CD14-positive monocyte (primary cell): ENCODE measurements at regions not wholly inside any gene's neighbourhood (a gene's known extent, or its start where the extent isn't known, plus 50 kb on each side); places are given as distances from the start of the nearest gene placed in this dataset.

ENCODE experiments used
- DNase-seq, 3 donors: peaks; one replicate each; pipeline ENCODE4 v3.0.0-alpha.2; 2011 to 2022
- H2AFZ ChIP-seq: 2 replicates; pipeline ENCODE4 v1.6.0; 2012; ENCODE audit warnings: mild to moderate bottlenecking, low read depth, low read length, inconsistent platforms; ENCODE audit not compliant: insufficient read depth, poor library complexity, severe bottlenecking
- H3K27ac ChIP-seq, 2 donors: 1 replicate in 1 of 2; 2 replicates in 1 of 2; pipeline ENCODE4 v1.5.1; 2012 to 2013; ENCODE audit warnings: low read length in 2 of 2, control low read depth in 1 of 2, inconsistent platforms in 1 of 2, low read depth in 1 of 2, mild to moderate bottlenecking in 1 of 2
- H3K27me3 ChIP-seq, 2 donors: one replicate each; pipeline versions ENCODE4 v1.6.0 to v1.6.1; 2011 to 2013; ENCODE audit warnings: low read length in 2 of 2; ENCODE audit not compliant: control insufficient read depth in 2 of 2, insufficient read depth in 2 of 2
- H3K36me3 ChIP-seq, 2 donors: replicated peaks in 1 of 2; 1 replicate in 1 of 2; 2 replicates in 1 of 2; pipeline versions ENCODE4 v1.5.1 to v1.6.1; 2012 to 2013; ENCODE audit warnings: low read length in 2 of 2, control low read depth in 1 of 2, inconsistent platforms in 1 of 2, mild to moderate bottlenecking in 1 of 2; ENCODE audit not compliant: insufficient read depth in 2 of 2, control insufficient read depth in 1 of 2
- H3K4me1 ChIP-seq, 2 donors: 1 replicate in 1 of 2; 2 replicates in 1 of 2; pipeline versions ENCODE4 v1.5.1 to v1.6.1; 2012 to 2013; ENCODE audit warnings: low read length in 2 of 2, control low read depth in 1 of 2, inconsistent platforms in 1 of 2, mild to moderate bottlenecking in 1 of 2, moderate library complexity in 1 of 2; ENCODE audit not compliant: insufficient read depth in 2 of 2, control insufficient read depth in 1 of 2
- H3K4me2 ChIP-seq: replicated peaks from 2 replicates; pipeline ENCODE3; 2012; ENCODE audit warnings: low read length, moderate library complexity, mild to moderate bottlenecking; ENCODE audit not compliant: poor library complexity, severe bottlenecking; ENCODE audit errors: extremely low read depth
- H3K4me3 ChIP-seq, 3 experiments: fragments of 200-600 bp in 1 of 3; sonication (generic) in 1 of 3; replicated peaks in 1 of 3; 1 replicate in 2 of 3; 2 replicates in 1 of 3; pipeline ENCODE4 v1.5.1; 2011 to 2013; ENCODE audit warnings: low read length in 3 of 3, mild to moderate bottlenecking in 3 of 3, control low read depth in 2 of 3, low read depth in 2 of 3, inconsistent platforms in 1 of 3, moderate library complexity in 1 of 3
- H3K79me2 ChIP-seq: 2 replicates; pipeline ENCODE4 v1.6.0; 2012; ENCODE audit warnings: mild to moderate bottlenecking, control low read depth, inconsistent platforms, low read length, moderate library complexity; ENCODE audit not compliant: insufficient read depth
- H3K9ac ChIP-seq: 2 replicates; pipeline ENCODE4 v1.6.0; 2017; ENCODE audit warnings: low read length, mild to moderate bottlenecking; ENCODE audit not compliant: insufficient read depth, poor library complexity, severe bottlenecking
- H3K9me3 ChIP-seq, 2 donors: replicated peaks in 1 of 2; 1 replicate in 1 of 2; 2 replicates in 1 of 2; pipeline versions ENCODE4 v1.5.1 to v1.6.1; 2012 to 2013; ENCODE audit warnings: low read length in 2 of 2, control low read depth in 1 of 2; ENCODE audit not compliant: control insufficient read depth in 1 of 2, insufficient read depth in 1 of 2
- H4K20me1 ChIP-seq: 2 replicates; pipeline ENCODE4 v1.6.0; 2012; ENCODE audit warnings: mild to moderate bottlenecking, low read length, control low read depth, moderate library complexity; ENCODE audit not compliant: insufficient read depth
- H3K27ac Mint-ChIP-seq, 7 donors: one replicate each; pipeline ENCODE4 v1.8.0; 2020; ENCODE audit warnings: mild to moderate bottlenecking in 7 of 7, mixed read lengths in 7 of 7, moderate library complexity in 6 of 7, inconsistent platforms in 2 of 7
- H3K27me3 Mint-ChIP-seq, 3 donors: one replicate each; pipeline ENCODE4 v1.8.0; 2021 to 2022; ENCODE audit warnings: low read depth in 3 of 3, mild to moderate bottlenecking in 3 of 3, mixed read lengths in 3 of 3, moderate library complexity in 3 of 3, inconsistent platforms in 1 of 3
- H3K36me3 Mint-ChIP-seq, 2 donors: one replicate each; pipeline ENCODE4 v1.8.0; 2020; ENCODE audit warnings: mixed read lengths in 2 of 2, inconsistent platforms in 1 of 2, mild to moderate bottlenecking in 1 of 2
- H3K4me1 Mint-ChIP-seq: one replicate; pipeline ENCODE4 v1.8.0; 2020; ENCODE audit warnings: mild to moderate bottlenecking, mixed read lengths
- H3K4me3 Mint-ChIP-seq, 2 donors: one replicate each; pipeline ENCODE4 v1.8.0; 2020; ENCODE audit warnings: mild to moderate bottlenecking in 2 of 2, mixed read lengths in 2 of 2, moderate library complexity in 1 of 2
- H3K9me3 Mint-ChIP-seq, 7 donors: one replicate each; pipeline ENCODE4 v1.8.0; 2020 to 2022; ENCODE audit warnings: mixed read lengths in 7 of 7, mild to moderate bottlenecking in 6 of 7, moderate library complexity in 6 of 7, inconsistent platforms in 2 of 7
- WGBS: methylation state at CpG from one replicate; pipeline ENCODE4 v1.1.5; 2013; ENCODE audit warnings: missing lambda C conversion rate; ENCODE audit not compliant: insufficient coverage; 5-methylcytosine and 5-hydroxymethylcytosine counted together
- intact Hi-C, 2 donors: fragments of 100-400 bp; cut with micrococcal nuclease; formaldehyde crosslinking; loops; one replicate each; pipeline versions ENCODE4 v1.15.0 to v1.15.1; 2023
- TF ChIP-seq, protein P1 (sequence below): fragments of 200-600 bp; IDR thresholded peaks from one replicate; pipeline ENCODE4 v1.8.0; 2022; ENCODE audit warnings: antibody characterized with exemption, mild to moderate bottlenecking

DNA sequence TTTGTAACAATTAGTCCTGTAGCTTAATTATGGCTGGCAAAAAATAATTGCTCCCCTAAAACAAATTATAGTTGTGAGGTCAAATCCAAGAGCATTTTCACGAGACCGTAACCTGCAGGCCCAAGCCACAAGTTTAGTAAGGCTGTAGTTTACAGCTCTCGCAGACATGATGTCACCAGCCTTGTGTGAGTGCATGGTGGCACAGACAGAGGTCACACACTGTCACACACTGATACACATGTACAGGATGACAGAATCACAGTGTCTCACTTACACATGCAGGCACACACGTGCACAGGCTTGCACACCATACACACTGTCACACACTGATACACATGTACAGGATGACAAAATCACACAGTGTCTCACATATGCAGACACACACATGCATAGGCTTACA is 518.8 kb downstream of the IRX1 start:
- no peak overlapping the region for H3K27ac ChIP-seq
- 91% methylated on average over 4 of the region's 4 CpGs for WGBS
- Mint-ChIP-seq H3K4me3 (no peak overlapping the region), H3K9me3 (peaks cover 0 to 2% (median under 1%) of the 10 kb centered on the region in 7 donors), H3K27ac (no peak overlapping the region), H3K27me3 (no peaks in the 10 kb centered on the region), H3K4me1 (no peaks in the 10 kb centered on the region), H3K36me3 (no peaks in the 10 kb centered on the region)
- no peaks in the 10 kb centered on the region for H4K20me1 ChIP-seq
- TF ChIP-seq, protein P1, sequence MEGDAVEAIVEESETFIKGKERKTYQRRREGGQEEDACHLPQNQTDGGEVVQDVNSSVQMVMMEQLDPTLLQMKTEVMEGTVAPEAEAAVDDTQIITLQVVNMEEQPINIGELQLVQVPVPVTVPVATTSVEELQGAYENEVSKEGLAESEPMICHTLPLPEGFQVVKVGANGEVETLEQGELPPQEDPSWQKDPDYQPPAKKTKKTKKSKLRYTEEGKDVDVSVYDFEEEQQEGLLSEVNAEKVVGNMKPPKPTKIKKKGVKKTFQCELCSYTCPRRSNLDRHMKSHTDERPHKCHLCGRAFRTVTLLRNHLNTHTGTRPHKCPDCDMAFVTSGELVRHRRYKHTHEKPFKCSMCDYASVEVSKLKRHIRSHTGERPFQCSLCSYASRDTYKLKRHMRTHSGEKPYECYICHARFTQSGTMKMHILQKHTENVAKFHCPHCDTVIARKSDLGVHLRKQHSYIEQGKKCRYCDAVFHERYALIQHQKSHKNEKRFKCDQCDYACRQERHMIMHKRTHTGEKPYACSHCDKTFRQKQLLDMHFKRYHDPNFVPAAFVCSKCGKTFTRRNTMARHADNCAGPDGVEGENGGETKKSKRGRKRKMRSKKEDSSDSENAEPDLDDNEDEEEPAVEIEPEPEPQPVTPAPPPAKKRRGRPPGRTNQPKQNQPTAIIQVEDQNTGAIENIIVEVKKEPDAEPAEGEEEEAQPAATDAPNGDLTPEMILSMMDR: no peak
- H3K27me3 ChIP-seq: no peaks in the 10 kb centered on the region
- H3K9me3 ChIP-seq: peaks cover 0 to 5% of the 10 kb centered on the region in 2 donors
- intact Hi-C loops: no loop called here
- H3K4me3 ChIP-seq: no peak overlapping the region
- DNase-seq: no peak
- H3K4me1 ChIP-seq: no peaks in the 10 kb centered on the region
- no peaks in the 10 kb centered on the region for H3K36me3 ChIP-seq
- H3K4me2 ChIP-seq: no peak overlapping the region
- no peaks in the 10 kb centered on the region for H3K79me2 ChIP-seq
- no peak overlapping the region for H2AFZ ChIP-seq
- H3K9ac ChIP-seq: no peak overlapping the region

DNA sequence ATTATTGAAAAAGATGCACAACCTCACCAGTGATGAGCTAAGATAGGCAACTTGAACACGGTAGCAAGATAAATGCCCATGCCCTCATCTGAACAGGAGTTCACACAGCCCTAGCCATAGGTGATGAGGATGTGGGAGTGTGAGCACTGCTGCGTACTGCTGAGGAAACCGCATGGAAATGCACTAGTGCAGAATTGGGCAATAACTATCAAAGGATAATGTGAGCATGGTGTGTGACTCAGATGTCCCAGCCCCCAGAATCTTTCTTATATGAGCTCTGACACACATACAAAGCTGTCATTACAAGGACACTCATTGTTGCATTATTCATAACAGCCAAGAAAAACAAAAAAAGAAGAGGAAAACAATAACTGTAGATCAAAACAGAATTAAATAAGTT is 521.2 kb downstream of the IRX1 start:
- intact Hi-C loops: no loop called here
- H3K27me3 ChIP-seq: no peaks in the 10 kb centered on the region
- H3K27ac ChIP-seq: no peak overlapping the region
- H3K27me3 Mint-ChIP-seq: no peaks in the 10 kb centered on the region
- peaks cover 0 to 8% of the 10 kb centered on the region in 2 donors for H3K9me3 ChIP-seq
- H3K4me3 Mint-ChIP-seq: no peak overlapping the region
- no peaks in the 10 kb centered on the region for H3K79me2 ChIP-seq
- H3K9ac ChIP-seq: no peak overlapping the region
- H3K9me3 Mint-ChIP-seq: peaks cover 2 to 7% (median 5%) of the 10 kb centered on the region in 7 donors
- TF ChIP-seq, protein P1: no peak
- H3K27ac Mint-ChIP-seq: no peak overlapping the region
- no peak overlapping the region for H3K4me3 ChIP-seq
- no peaks in the 10 kb centered on the region for H4K20me1 ChIP-seq
- DNase-seq: no peak
- no peaks in the 10 kb centered on the region for H3K4me1 Mint-ChIP-seq
- H3K4me1 ChIP-seq: no peaks in the 10 kb centered on the region
- no peak overlapping the region for H3K4me2 ChIP-seq
- no peak overlapping the region for H2AFZ ChIP-seq
- H3K36me3 Mint-ChIP-seq: no peaks in the 10 kb centered on the region
- WGBS: no CpG with 5 or more reads among the region's 3 CpGs
- no peaks in the 10 kb centered on the region for H3K36me3 ChIP-seq
